ENCODE measurements at regions not wholly inside any gene's neighbourhood (a gene's known extent, or its start where the extent isn't known, plus 50 kb on each side); places are given as distances from the start of the nearest gene placed in this dataset.

DNA sequence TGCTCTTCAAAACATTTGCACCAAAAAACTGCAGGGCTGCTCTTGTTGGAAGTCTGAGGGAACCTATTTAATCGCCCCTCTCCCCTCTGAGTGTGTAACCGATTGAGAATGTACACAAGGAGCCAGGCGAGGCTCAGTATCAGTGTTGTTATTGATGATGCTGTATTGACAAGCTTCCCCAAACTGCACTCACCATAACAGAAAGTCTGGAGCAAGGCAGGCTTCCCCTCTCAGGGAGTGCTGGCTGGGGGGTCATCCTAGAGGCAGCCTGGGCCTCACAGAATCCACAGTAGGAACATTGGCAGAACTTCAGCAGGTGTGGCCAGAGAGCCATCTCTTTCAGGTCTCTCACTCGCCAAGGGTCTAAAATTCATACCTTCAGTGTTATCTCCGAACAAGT lies 58.1 kb upstream of the TUNAR start:
- DNase-seq (ENCODE audit: low spot score): no peak
- Mint-ChIP-seq H3K36me3 (ENCODE audit: low read depth) (no peaks in the 10 kb centered on the region), H3K9me3 (no peaks in the 10 kb centered on the region), H3K4me3 (ENCODE audit: low read depth) (no peak overlapping the region), H3K27ac (no peak overlapping the region), H3K4me1 (ENCODE audit: low read depth) (no peaks in the 10 kb centered on the region), H3K27me3 (ENCODE audit: low read depth) (peaks cover 17% of the 10 kb centered on the region)
- intact Hi-C loops (cut with micrococcal nuclease): no loop called here

DNA sequence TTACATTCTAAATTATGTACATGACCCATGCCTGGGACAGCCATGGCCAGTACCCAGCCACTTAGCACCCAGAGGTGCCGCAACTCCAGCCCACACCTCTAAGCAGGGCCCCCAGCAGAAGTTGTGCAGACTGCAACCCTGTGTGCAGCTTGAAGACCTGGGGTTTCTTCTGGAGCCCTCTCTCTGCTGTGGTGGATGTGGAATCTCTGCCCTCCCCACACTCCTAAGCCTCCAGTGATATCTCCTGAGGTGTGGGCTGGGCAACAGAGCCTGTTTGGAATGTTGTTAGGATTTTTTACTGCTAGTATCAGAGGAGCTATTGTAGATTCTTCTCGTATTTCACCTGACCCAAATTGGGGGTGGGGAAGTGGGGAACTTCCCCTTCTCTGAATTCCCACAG lies 59.4 kb upstream of the TUNAR start:
- Mint-ChIP-seq H3K9me3 (no peaks in the 10 kb centered on the region), H3K4me1 (ENCODE audit: low read depth) (no peaks in the 10 kb centered on the region), H3K36me3 (ENCODE audit: low read depth) (no peaks in the 10 kb centered on the region), H3K4me3 (ENCODE audit: low read depth) (no peak overlapping the region), H3K27ac (no peak overlapping the region), H3K27me3 (ENCODE audit: low read depth) (peaks cover 12% of the 10 kb centered on the region)
- intact Hi-C loops (cut with micrococcal nuclease): no loop called here
- no peak for DNase-seq (ENCODE audit: low spot score)

DNA sequence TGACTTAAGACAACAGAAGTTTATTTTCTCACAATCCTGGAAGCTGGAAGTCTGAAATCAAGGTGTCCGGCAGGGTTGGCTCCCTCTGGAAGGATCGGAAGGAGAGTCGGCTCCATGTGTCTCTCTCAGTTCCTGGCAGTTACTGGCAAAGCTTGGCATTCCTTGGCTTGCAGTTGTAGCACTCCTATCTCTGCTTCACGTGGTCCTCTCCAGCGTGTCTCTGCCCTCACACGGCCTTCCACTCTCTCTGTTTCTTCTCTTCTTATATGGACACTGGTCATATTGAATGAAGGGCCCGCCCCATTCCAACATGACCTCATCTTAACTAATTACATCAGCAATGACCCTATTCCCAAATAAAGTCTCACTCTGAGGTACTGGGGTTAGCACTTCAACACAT lies 60.1 kb upstream of the TUNAR start:
- no peaks in the 10 kb centered on the region for H3K4me1 Mint-ChIP-seq (ENCODE audit: low read depth)

DNA sequence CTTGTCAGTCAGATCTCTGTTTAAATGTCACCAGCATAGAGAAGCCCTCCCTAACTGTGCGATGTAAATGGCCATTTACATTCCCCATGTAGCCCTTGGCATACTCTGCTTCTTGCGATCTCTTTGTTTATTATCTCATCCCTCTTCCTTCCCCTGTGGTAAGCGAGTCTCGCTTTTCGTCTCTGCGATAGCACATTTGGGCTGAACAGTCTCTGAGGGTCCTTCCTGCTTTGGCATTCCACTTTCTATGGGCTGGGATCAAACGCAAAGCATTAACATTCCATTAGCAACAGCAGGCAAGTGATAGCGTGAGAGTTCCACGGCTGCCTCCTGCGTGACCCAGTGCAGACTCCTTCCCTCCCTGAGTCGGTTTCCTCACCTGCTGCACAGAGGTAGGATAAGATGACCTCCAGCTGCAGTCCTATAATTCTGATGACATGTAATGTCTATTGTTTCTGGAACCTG lies 61.4 kb upstream of the TUNAR start:
- H3K4me3 Mint-ChIP-seq (ENCODE audit: low read depth): no peak overlapping the region
- no peaks in the 10 kb centered on the region for H3K4me1 Mint-ChIP-seq (ENCODE audit: low read depth)
- no peak overlapping the region for H3K27ac Mint-ChIP-seq
- no peaks in the 10 kb centered on the region for H3K36me3 Mint-ChIP-seq (ENCODE audit: low read depth)
- no peaks in the 10 kb centered on the region for H3K9me3 Mint-ChIP-seq
- intact Hi-C loops (cut with micrococcal nuclease): no loop called here
- DNase-seq (ENCODE audit: low spot score): no peak
- H3K27me3 Mint-ChIP-seq (ENCODE audit: low read depth): peaks cover 7% of the 10 kb centered on the region

More for the DNA sequence above, 60.1 kb upstream of the TUNAR start:
- H3K36me3 Mint-ChIP-seq (ENCODE audit: low read depth): no peaks in the 10 kb centered on the region
- H3K4me3 Mint-ChIP-seq (ENCODE audit: low read depth): no peak overlapping the region
- H3K9me3 Mint-ChIP-seq: no peaks in the 10 kb centered on the region
- no peak for DNase-seq (ENCODE audit: low spot score)
- intact Hi-C loops (cut with micrococcal nuclease): no loop called here
- H3K27ac Mint-ChIP-seq: no peak overlapping the region
- peaks cover 10% of the 10 kb centered on the region for H3K27me3 Mint-ChIP-seq (ENCODE audit: low read depth)

DNA sequence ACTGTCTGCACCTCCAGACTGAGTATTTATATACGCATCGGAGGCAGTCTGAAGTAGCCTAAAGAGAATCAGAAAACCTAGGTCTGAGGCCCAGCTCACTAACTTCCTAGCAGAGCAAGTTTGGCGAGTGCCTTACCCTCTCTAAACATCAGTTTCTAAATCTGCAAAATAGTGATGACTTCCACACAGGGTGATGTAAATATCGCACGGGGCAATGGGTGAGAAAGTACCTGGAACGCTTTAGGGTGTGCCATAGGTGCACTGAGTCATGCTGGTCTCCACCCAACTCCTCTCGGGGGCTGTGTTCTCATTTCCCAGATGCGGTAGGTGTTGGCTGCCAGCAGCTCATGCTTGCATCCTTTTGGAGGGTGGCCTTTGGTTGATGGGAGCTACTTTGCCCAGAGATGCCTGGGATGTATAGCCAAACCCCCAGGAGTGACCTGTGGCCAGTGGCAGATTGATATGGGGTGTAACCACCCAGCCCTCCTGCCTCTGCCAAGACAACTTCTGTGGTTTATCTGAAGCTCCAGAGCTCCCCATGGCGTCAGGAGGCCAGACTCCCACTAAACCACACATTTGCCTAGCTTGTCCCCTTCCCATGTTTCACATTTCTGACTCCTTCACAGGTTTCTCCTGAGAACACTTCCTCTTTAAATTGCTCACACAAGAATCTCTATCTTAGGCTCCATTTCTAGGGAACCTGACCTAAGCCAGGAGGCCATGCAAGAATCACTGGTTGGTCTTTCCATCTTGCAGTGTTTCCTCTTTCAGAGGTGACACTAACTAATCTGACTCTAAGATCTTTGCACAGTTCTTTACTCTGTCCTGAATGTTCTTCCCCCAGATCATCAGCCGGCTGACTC lies 62.0 kb upstream of the TUNAR start:
- H3K4me1 Mint-ChIP-seq (ENCODE audit: low read depth): no peaks in the 10 kb centered on the region
- no peak overlapping the region for H3K4me3 Mint-ChIP-seq (ENCODE audit: low read depth)
- intact Hi-C loops (cut with micrococcal nuclease): no loop called here
- DNase-seq (ENCODE audit: low spot score): no peak
- H3K27ac Mint-ChIP-seq: no peak overlapping the region
- H3K36me3 Mint-ChIP-seq (ENCODE audit: low read depth): no peaks in the 10 kb centered on the region
- peaks cover 6% of the 10 kb centered on the region for H3K27me3 Mint-ChIP-seq (ENCODE audit: low read depth)
- H3K9me3 Mint-ChIP-seq: no peaks in the 10 kb centered on the region

DNA sequence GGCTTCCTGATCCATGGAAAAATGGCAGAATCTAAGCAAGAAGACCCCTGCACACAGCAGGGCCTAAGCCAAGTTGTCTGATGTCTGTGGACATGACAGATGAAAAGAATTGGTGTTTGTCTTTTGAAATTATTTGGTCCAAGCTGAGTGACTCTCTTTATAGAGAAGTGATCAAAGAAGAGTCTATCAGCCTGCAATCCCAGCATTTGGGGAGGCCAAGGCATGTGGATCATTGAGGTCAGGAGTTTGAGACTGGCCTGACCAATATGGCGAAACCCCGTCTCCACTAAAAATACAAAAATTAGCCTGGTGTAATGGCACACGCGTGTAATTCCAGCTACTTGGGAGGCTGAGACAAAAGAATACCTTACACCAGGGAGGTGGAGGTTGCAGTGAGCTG lies 64.8 kb upstream of the TUNAR start:
- H3K4me3 Mint-ChIP-seq (ENCODE audit: low read depth): no peak overlapping the region
- H3K4me1 Mint-ChIP-seq (ENCODE audit: low read depth): no peaks in the 10 kb centered on the region
- no peak for DNase-seq (ENCODE audit: low spot score)
- H3K27me3 Mint-ChIP-seq (ENCODE audit: low read depth): peaks cover 3% of the 10 kb centered on the region
- intact Hi-C loops (cut with micrococcal nuclease): no loop called here
- no peak overlapping the region for H3K27ac Mint-ChIP-seq
- H3K9me3 Mint-ChIP-seq: peaks cover 9% of the 10 kb centered on the region
- H3K36me3 Mint-ChIP-seq (ENCODE audit: low read depth): no peaks in the 10 kb centered on the region

DNA sequence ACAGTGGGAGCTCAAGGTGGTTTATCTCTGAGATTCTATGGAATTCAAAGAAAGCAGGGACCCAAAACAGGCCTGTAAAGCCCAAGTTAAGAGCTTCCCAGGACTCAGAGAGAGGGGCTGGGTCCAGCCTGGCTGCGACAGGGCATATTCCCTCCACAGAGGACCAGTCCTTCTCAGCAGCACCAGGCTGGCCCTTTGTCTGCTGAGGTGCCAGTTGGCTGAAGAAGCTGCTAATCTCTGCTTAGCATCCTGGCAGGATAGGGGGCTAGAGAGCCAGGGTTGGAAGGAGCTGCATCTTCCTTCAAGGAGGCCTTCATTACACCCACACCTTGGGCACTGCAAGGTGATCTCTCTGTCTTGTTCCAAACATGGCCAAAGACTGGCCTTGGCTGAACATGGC lies 68.3 kb upstream of the TUNAR start:
- H3K36me3 Mint-ChIP-seq (ENCODE audit: low read depth): no peaks in the 10 kb centered on the region
- no peak overlapping the region for H3K4me3 Mint-ChIP-seq (ENCODE audit: low read depth)
- H3K4me1 Mint-ChIP-seq (ENCODE audit: low read depth): no peaks in the 10 kb centered on the region
- peaks cover 18% of the 10 kb centered on the region for H3K9me3 Mint-ChIP-seq
- no peak for DNase-seq (ENCODE audit: low spot score)
- H3K27ac Mint-ChIP-seq: no peak overlapping the region
- intact Hi-C loops (cut with micrococcal nuclease): no loop called here
- H3K27me3 Mint-ChIP-seq (ENCODE audit: low read depth): no peaks in the 10 kb centered on the region

DNA sequence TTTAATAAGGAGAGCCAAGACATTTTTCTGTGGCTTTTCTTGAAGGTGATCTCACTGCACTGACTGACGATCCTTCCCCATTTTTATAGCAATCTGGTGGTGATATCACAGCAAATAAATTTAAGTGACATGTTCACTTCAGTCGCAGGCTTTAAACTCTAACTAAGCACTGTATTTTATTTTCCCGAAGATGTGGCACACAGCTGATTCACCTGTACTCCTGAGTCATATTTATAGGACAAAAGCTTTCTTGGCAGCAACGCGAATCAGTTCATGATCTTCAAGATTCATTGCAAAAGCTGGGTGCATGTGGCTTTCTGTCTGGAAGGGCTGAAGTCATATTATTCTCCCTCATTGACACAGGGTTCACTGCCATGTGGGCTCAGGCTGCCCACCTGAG lies 79.8 kb upstream of the TUNAR start:
- no peaks in the 10 kb centered on the region for H3K9me3 Mint-ChIP-seq
- no peaks in the 10 kb centered on the region for H3K27me3 Mint-ChIP-seq (ENCODE audit: low read depth)
- no peak overlapping the region for H3K27ac Mint-ChIP-seq
- H3K4me3 Mint-ChIP-seq (ENCODE audit: low read depth): no peak overlapping the region
- intact Hi-C loops (cut with micrococcal nuclease): no loop called here
- H3K4me1 Mint-ChIP-seq (ENCODE audit: low read depth): no peaks in the 10 kb centered on the region
- H3K36me3 Mint-ChIP-seq (ENCODE audit: low read depth): no peaks in the 10 kb centered on the region
- no peak for DNase-seq (ENCODE audit: low spot score)

DNA sequence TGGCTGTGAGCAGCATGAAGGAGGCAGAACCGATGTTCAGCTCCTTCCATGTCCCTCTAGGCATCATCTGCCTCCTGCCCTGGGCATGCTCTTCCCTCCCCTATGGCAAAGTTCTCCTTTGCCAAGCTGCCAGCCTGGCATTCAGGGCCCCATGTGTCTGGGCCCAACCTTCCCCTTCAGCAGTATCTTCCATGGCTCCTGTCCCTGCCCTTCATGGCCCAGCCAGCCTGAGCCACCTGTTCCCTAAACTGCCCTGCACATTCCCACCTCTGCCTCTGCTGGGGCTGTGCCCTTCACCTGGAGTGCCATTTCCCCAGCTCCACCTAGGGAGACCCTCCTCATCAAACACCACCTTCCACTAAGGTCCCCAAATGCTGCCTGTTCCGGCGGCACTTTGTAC lies 74.0 kb upstream of the TCL1A start:
- no peak for DNase-seq (ENCODE audit: low spot score)
- H3K4me3 Mint-ChIP-seq (ENCODE audit: low read depth): no peak overlapping the region
- H3K27me3 Mint-ChIP-seq (ENCODE audit: low read depth): no peaks in the 10 kb centered on the region
- H3K9me3 Mint-ChIP-seq: no peaks in the 10 kb centered on the region
- no peak overlapping the region for H3K27ac Mint-ChIP-seq
- H3K36me3 Mint-ChIP-seq (ENCODE audit: low read depth): no peaks in the 10 kb centered on the region
- H3K4me1 Mint-ChIP-seq (ENCODE audit: low read depth): no peaks in the 10 kb centered on the region
- intact Hi-C loops (cut with micrococcal nuclease): no loop called here

DNA sequence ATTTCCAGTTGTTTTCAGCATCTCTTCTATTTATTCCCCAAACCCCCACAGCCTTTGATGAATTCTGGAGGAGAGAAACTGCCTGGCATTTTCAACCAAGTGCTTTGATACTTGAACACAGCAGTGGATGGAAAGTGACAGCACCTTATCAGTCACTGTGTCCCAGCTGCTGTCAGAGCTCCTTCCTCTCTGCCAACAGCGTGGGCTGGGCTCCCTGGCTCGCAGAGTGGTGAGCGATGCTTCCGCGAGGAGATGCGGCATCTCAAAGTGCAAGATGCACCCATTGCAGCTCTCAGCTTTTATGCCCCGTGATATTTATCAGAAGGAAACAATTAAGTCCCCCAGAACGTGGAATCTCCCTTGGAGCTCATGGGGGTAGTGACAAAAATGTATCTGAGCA lies 72.6 kb upstream of the TCL1A start:
- Mint-ChIP-seq H3K9me3 (no peaks in the 10 kb centered on the region), H3K4me1 (ENCODE audit: low read depth) (no peaks in the 10 kb centered on the region), H3K36me3 (ENCODE audit: low read depth) (no peaks in the 10 kb centered on the region), H3K27me3 (ENCODE audit: low read depth) (no peaks in the 10 kb centered on the region), H3K27ac (no peak overlapping the region), H3K4me3 (ENCODE audit: low read depth) (no peak overlapping the region)
- no peak for DNase-seq (ENCODE audit: low spot score)
- intact Hi-C loops (cut with micrococcal nuclease): no loop called here

DNA sequence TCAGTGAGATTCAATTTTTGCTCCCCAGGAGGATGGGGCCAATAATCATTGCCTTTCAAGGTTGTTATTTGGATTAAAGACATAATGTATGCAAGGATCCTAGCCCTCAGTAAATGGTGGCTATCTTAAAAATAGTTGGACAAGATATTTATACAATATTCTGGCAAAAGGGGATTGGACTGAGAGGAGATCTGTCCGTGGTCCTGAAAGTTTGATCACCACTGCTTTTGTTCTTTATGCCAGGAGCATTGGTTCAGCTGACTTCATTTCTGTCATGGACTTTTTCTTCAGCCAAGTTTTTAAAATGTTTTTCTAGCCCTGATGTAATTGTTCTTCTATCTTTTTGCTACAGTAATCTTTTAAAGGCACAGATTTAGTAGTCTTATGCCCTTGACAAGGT lies 70.2 kb upstream of the TCL1A start:
- Mint-ChIP-seq H3K36me3 (ENCODE audit: low read depth) (no peaks in the 10 kb centered on the region), H3K4me3 (ENCODE audit: low read depth) (no peak overlapping the region), H3K9me3 (no peaks in the 10 kb centered on the region), H3K27me3 (ENCODE audit: low read depth) (no peaks in the 10 kb centered on the region), H3K27ac (no peak overlapping the region), H3K4me1 (ENCODE audit: low read depth) (no peaks in the 10 kb centered on the region)
- intact Hi-C loops (cut with micrococcal nuclease): no loop called here
- DNase-seq (ENCODE audit: low spot score): no peak

DNA sequence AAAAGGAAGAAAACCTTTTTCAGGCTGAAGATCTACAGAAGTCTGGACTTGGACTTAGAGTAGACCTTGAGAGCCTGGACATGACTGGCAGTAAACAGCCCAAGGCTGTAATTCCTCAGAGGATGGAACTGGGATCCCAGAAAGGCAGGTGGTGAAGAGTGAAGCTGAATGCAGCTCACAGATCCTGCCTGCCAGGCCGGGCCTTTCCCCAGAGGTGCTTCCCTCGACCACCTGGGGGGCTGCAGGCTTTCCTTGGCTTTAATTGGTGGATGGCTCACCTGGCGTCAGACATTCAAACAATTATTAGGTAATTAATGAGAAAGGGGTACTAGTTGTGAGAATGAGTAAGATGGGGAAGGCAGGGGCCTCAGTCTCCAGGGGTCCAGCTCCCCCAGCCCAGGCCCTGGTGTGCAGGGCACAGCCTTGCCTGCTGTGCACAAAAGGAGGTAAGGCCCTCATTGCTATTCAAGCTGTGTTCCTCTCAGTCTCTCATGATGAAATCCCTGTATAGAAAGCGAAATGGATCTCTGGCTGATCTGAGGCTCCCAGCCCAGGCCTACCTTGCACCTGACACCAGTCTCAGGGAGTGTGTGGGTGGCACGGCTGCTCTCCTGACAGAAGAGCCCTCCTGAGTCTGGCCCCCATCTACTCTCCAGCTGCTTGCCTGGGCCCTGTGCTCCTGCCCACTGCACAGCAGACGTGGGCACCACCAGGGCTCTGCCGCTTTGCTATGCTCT lies 63.0 kb upstream of the TCL1A start:
- H3K4me1 Mint-ChIP-seq (ENCODE audit: low read depth): no peaks in the 10 kb centered on the region
- H3K36me3 Mint-ChIP-seq (ENCODE audit: low read depth): no peaks in the 10 kb centered on the region
- no peaks in the 10 kb centered on the region for H3K9me3 Mint-ChIP-seq
- no peak for DNase-seq (ENCODE audit: low spot score)
- no peaks in the 10 kb centered on the region for H3K27me3 Mint-ChIP-seq (ENCODE audit: low read depth)
- H3K4me3 Mint-ChIP-seq (ENCODE audit: low read depth): no peak overlapping the region
- intact Hi-C loops (cut with micrococcal nuclease): no loop called here
- H3K27ac Mint-ChIP-seq: no peak overlapping the region

Data from activated T-helper 2 cell treated with anti-CD3 and anti-CD28 coated beads, Interferon-gamma antibody, Interleukin-2, Interleukin-4, amounts not matched to agents 10 μg/mL and 5 μg/mL and 100 μg/mL, durations not matched to agents 14 hours and 24 hours and 36 hours (primary cell).